ENCODE measurements at regions not wholly inside any gene's neighbourhood (a gene's known extent, or its start where the extent isn't known, plus 50 kb on each side); places are given as distances from the start of the nearest gene placed in this dataset.

DNA sequence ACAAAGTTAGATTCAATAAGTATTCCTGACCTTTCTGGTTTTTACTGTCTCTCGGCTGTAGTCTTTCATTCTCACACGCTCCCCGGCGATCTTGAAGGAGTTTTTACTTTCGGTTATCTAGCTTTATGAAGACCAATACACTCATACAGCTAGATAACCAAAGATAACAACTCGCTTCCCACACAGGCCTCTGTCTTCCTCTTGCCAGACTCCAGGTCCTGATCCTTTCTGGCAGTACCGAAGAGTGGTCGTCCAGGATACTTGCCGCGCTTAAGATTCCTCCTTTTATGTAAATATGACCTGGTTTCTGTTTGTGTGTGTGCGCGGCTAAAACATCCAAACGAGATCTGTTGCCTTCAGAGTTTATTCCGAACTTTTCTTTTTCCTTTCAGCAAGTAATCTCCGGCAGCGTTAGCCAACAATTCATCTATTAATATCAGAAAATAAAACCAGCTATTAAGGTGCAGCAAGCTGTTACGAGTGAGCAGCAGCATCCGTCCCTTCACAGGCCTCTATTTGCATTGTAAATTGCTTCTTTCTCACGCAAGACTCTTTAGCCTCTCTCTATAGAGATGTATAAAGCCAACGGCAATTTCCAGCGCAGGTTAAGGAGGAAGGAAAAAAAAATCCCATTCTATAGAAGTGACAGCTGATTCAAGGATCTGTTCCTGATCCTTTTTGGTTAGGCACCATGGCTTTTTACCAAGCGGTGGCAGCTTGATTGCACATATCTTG lies 216.1 kb downstream of the MEF2C start:
- peak; percentile 25 for ATAC-seq
- Histone ChIP-seq H3K36me3 (ENCODE audit: low read depth) (no peaks in the 10 kb centered on the region), H3K9me3 (no peaks in the 10 kb centered on the region), H3K4me3 (no peak overlapping the region), H3K4me1 (ENCODE audit: low read depth) (peaks cover 5% of the 10 kb centered on the region)
- TF ChIP-seq, protein P1, sequence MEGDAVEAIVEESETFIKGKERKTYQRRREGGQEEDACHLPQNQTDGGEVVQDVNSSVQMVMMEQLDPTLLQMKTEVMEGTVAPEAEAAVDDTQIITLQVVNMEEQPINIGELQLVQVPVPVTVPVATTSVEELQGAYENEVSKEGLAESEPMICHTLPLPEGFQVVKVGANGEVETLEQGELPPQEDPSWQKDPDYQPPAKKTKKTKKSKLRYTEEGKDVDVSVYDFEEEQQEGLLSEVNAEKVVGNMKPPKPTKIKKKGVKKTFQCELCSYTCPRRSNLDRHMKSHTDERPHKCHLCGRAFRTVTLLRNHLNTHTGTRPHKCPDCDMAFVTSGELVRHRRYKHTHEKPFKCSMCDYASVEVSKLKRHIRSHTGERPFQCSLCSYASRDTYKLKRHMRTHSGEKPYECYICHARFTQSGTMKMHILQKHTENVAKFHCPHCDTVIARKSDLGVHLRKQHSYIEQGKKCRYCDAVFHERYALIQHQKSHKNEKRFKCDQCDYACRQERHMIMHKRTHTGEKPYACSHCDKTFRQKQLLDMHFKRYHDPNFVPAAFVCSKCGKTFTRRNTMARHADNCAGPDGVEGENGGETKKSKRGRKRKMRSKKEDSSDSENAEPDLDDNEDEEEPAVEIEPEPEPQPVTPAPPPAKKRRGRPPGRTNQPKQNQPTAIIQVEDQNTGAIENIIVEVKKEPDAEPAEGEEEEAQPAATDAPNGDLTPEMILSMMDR (IDR thresholded peaks at IDR 0.05), result no peak
- intact Hi-C loops (cut with DNase I, micrococcal nuclease), result no loop called here
- DNase-seq, result no peak

DNA sequence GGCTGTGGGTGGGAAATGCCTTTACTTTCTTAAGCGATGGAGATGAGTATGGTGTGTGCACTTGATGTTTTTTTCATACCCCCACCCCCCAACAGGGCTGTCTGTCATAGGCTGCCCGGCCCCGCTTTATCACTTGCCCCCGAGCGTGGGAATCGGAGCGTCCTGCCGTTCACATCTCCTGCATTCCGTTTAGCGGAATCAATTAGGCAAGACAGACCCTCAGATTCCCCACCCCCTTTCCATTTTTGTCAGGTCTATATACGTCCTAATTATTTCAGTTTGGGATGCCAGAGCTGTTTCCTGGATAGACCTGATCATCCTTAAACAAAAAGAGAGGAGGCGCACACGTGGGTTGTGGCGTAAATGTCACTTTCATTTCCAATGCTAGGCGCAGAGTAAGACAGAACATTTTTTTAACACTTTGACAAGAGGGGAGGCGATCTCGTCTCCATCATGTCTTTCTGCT lies 217.2 kb downstream of the MEF2C start:
- TF ChIP-seq, protein P1 (IDR thresholded peaks at IDR 0.05), result no peak
- peaks cover 12% of the 10 kb centered on the region for H3K4me1 ChIP-seq (ENCODE audit: low read depth)
- no peak for ATAC-seq
- H3K4me3 ChIP-seq, result no peak overlapping the region
- intact Hi-C loops (cut with DNase I, micrococcal nuclease), result no loop called here
- no peaks in the 10 kb centered on the region for H3K36me3 ChIP-seq (ENCODE audit: low read depth)
- no peaks in the 10 kb centered on the region for H3K9me3 ChIP-seq
- no peak for DNase-seq

DNA sequence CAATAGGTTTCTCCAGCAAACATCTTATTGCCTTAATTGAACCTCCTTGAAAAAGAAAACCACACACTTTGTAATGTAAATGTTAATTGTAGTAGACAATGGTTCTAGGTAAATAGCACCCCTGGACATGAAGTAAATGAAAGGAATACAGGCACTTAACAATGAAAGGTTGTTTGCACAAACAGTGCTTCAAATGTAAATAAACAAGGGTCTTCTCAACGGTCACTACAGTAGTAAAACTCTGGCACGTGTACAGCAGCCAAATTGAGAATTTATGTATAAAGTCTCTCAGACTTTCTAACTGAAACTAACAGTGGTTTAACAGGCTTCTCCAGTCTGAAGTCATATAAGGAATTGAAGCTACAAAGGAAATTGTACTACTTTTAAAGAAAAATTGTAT lies 218.3 kb downstream of the MEF2C start:
- intact Hi-C loops (cut with DNase I, micrococcal nuclease), result no loop called here
- TF ChIP-seq, protein P1 (IDR thresholded peaks at IDR 0.05), result no peak

DNA sequence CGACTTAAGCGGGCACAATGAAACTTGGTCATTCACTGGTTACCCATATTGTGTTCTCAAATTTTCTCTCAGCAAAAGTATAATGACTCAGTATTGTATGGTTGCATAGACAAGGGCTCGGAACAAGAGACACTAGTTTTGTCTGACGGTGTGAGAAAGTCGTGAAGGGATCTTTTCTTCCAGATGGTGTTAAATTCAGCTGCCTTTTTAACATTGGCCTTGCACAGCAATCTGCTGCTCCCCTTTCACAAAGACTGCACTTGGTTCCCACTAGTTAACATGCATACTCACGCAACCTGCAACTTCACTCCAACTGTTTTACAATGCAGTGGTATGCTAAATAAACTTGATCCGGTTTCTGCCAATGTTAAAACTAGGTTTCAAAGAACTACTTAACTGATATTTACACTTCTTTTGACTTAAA lies 219.2 kb downstream of the MEF2C start:
- no peaks in the 10 kb centered on the region for H3K9me3 ChIP-seq
- peaks cover 14% of the 10 kb centered on the region for H3K4me1 ChIP-seq (ENCODE audit: low read depth)
- H3K36me3 ChIP-seq (ENCODE audit: low read depth), result no peaks in the 10 kb centered on the region
- intact Hi-C loops (cut with DNase I, micrococcal nuclease), result no loop called here
- TF ChIP-seq, protein P1 (IDR thresholded peaks at IDR 0.05), result no peak
- DNase-seq, result no peak
- no peak for ATAC-seq
- no peak overlapping the region for H3K4me3 ChIP-seq

More for the DNA sequence above, 218.3 kb downstream of the MEF2C start:
- H3K4me1 ChIP-seq (ENCODE audit: low read depth), result peaks cover 14% of the 10 kb centered on the region
- DNase-seq, result no peak
- no peak overlapping the region for H3K4me3 ChIP-seq
- no peak for ATAC-seq
- H3K9me3 ChIP-seq, result no peaks in the 10 kb centered on the region
- no peaks in the 10 kb centered on the region for H3K36me3 ChIP-seq (ENCODE audit: low read depth)

DNA sequence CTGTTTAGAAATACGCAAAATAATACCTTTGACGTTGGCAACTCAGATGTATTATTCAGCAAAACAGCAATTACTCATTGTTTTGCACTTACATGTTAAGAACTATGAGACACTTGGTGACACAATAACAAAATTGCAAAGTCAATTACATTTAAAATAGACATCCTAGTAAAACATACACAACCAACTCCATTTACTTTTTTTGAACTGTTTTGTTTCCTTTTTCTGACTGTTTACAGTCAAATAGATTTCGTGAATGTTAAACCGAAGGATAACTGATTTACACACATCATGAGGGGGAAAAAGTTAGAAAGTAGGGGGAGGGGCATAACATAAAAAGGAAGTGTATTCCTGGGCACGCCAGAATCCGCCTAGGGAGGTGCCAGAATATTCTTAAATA lies 220.1 kb downstream of the MEF2C start:
- DNase-seq, result no peak
- ATAC-seq, result no peak
- TF ChIP-seq, protein P1 (IDR thresholded peaks at IDR 0.05), result no peak
- Histone ChIP-seq H3K36me3 (ENCODE audit: low read depth) (no peaks in the 10 kb centered on the region), H3K4me1 (ENCODE audit: low read depth) (peaks cover 14% of the 10 kb centered on the region), H3K4me3 (no peak overlapping the region), H3K9me3 (no peaks in the 10 kb centered on the region)
- intact Hi-C loops (cut with DNase I, micrococcal nuclease), result no loop called here
